ENCODE measurements at regions not wholly inside any gene's neighbourhood (a gene's known extent, or its start where the extent isn't known, plus 50 kb on each side); places are given as distances from the start of the nearest gene placed in this dataset.

DNA sequence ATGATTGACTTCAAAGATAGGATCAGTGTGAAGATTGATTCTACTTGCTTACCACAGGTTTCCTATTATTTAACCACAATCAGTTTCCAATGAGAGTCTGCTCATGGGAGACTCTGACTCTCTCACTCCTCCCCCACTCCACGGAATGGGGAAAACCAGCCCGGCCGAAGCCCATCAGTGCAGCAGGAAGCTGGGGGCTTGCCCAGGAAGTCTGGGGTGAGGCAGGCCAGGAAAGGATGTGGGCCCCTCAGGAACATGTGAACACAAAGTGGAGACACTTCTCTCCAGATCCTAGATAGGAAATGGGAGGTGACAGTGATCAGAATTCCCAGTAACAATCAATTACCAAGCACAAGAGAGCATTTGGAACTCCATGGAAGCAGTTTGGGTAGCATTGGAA is 144.2 kb downstream of the TTLL2 start:
- no peak overlapping the region for H3K9ac ChIP-seq
- H3K9me2 ChIP-seq: no peaks in the 10 kb centered on the region
- H3K36me3 ChIP-seq (replicated peaks in 1 of 2; ENCODE audit: control insufficient read depth in 1 of 2, insufficient read depth in 2 of 2, low read length in 1 of 2): no peaks in the 10 kb centered on the region
- no peak overlapping the region for H3K4me2 ChIP-seq
- 67% methylated on average over 1 of the region's 3 CpGs for WGBS (ENCODE audit: low lambda C conversion rate)
- H3K9me3 ChIP-seq: no peaks in the 10 kb centered on the region
- no peaks in the 10 kb centered on the region for H4K20me1 ChIP-seq (ENCODE audit: insufficient read depth)
- no peaks in the 10 kb centered on the region for H3K79me2 ChIP-seq (ENCODE audit: insufficient read depth)
- no peaks in the 10 kb centered on the region for H3F3A ChIP-seq (replicated peaks; ENCODE audit: insufficient read depth)
- TF ChIP-seq GABPA (IDR thresholded peaks at IDR 0.05; ENCODE audit: low read depth) (no peak), RFX5 (IDR thresholded peaks at IDR 0.05; ENCODE audit: low read length) (no peak), CHD2 (IDR thresholded peaks at IDR 0.05; ENCODE audit: low read length, partially characterized antibody) (no peak), ELF1 (IDR thresholded peaks at IDR 0.05) (no peak), SIN3A (IDR thresholded peaks at IDR 0.05; ENCODE audit: borderline replicate concordance, low read depth, low read length) (no peak), POLR2AphosphoS5 (IDR thresholded peaks at IDR 0.05; ENCODE audit: low read depth, low read length) (no peak), MAX (IDR thresholded peaks at IDR 0.05; ENCODE audit: low read depth) (no peak), RCOR1 (IDR thresholded peaks at IDR 0.05; ENCODE audit: low read length) (no peak), EP300 (IDR thresholded peaks at IDR 0.05; ENCODE audit: borderline replicate concordance in 1 of 2, low read depth in 1 of 2, low read length in 1 of 2) (no peak), TAF1 (IDR thresholded peaks at IDR 0.05; ENCODE audit: borderline replicate concordance, low read depth, low read length) (no peak), YY1 (IDR thresholded peaks at IDR 0.05; ENCODE audit: low read depth) (no peak), NRF1 (IDR thresholded peaks at IDR 0.05; ENCODE audit: low read depth, low read length) (no peak), MEF2A (IDR thresholded peaks at IDR 0.05; ENCODE audit: borderline replicate concordance, low read depth) (no peak), JUND (IDR thresholded peaks at IDR 0.05) (no peak), EZH2phosphoT487 (IDR thresholded peaks at IDR 0.05; ENCODE audit: borderline replicate concordance, low read depth) (no peak)
- POLR2A ChIA-PET: no interaction called here
- H3K4me3 ChIP-seq (ENCODE audit: low read depth in 2 of 2, low read length in 1 of 2): no peak overlapping the region
- no peak overlapping the region for H2AFZ ChIP-seq (ENCODE audit: low read depth)
- DNase-seq: no peak
- CTCF ChIA-PET: no interaction called here
- H3K4me1 ChIP-seq (ENCODE audit: control insufficient read depth in 1 of 2, insufficient read depth in 2 of 2, low read depth in 1 of 2, low read length in 1 of 2): no peaks in the 10 kb centered on the region; a peak in 1 of 4 replicates
- no peak overlapping the region for H3K27ac ChIP-seq (ENCODE audit: low read depth in 2 of 2, low read length in 1 of 2)
- no peaks in the 10 kb centered on the region for H3K27me3 ChIP-seq (ENCODE audit: insufficient read depth)

DNA sequence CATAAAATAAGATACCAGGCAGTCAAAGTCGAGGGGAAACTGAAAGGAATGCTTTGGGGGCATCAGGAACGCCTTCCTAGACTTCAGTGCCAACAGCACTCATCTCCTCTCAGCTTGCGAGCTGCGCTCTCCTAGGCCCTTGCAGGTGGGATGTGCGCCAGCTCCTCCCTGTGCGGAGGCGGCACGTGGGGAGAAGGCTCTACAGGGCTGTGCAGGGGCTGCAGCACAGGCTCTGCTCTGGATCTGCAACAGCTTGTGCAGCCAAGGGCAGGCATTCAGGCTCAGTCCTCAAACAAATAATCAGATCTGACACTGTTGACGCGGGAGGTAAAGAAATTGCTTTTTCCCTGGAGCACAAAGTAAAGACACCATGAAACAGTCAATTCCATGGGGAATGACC is 144.8 kb downstream of the TTLL2 start:
- no peak for DNase-seq
- Histone ChIP-seq H2AFZ (ENCODE audit: low read depth) (no peak overlapping the region), H3F3A (replicated peaks; ENCODE audit: insufficient read depth) (no peaks in the 10 kb centered on the region), H3K9me3 (no peaks in the 10 kb centered on the region), H3K79me2 (ENCODE audit: insufficient read depth) (no peaks in the 10 kb centered on the region), H3K9ac (no peak overlapping the region), H3K4me2 (no peak overlapping the region), H4K20me1 (ENCODE audit: insufficient read depth) (no peaks in the 10 kb centered on the region), H3K27me3 (ENCODE audit: insufficient read depth) (no peaks in the 10 kb centered on the region), H3K4me3 (ENCODE audit: low read depth in 2 of 2, low read length in 1 of 2) (no peak overlapping the region), H3K4me1 (ENCODE audit: control insufficient read depth in 1 of 2, insufficient read depth in 2 of 2, low read depth in 1 of 2, low read length in 1 of 2) (no peaks in the 10 kb centered on the region; a peak in 1 of 4 replicates), H3K27ac (ENCODE audit: low read depth in 2 of 2, low read length in 1 of 2) (no peak overlapping the region), H3K36me3 (replicated peaks in 1 of 2; ENCODE audit: control insufficient read depth in 1 of 2, insufficient read depth in 2 of 2, low read length in 1 of 2) (no peaks in the 10 kb centered on the region), H3K9me2 (no peaks in the 10 kb centered on the region)
- ChIA-PET POLR2A (no interaction called here), CTCF (no interaction called here)
- 38% methylated on average over 9 of the region's 10 CpGs for WGBS (ENCODE audit: low lambda C conversion rate)
- TF ChIP-seq GATA2 (CRISPR knock-in tag; IDR thresholded peaks at IDR 0.05) (no peak), YY1 (IDR thresholded peaks at IDR 0.05; ENCODE audit: low read depth) (no peak)

Measured in SK-N-SH (cell line).